ENCODE measurements at regions not wholly inside any gene's neighbourhood (a gene's known extent, or its start where the extent isn't known, plus 50 kb on each side); places are given as distances from the start of the nearest gene placed in this dataset.

GRCh38 chr6:48377115-48377514, 266.1 kb upstream of the PTCHD4 start:
- TF ChIP-seq TEAD4 (IDR thresholded peaks at IDR 0.05), result no peak
- TF ChIP-seq EP300 (IDR thresholded peaks at IDR 0.05; ENCODE audit: borderline replicate concordance), result no peak
- TF ChIP-seq CEBPB (IDR thresholded peaks at IDR 0.05), result no peak
- TF ChIP-seq FOXM1 (IDR thresholded peaks at IDR 0.05; ENCODE audit: borderline replicate concordance, low read depth), result no peak
- no peak for TF ChIP-seq ZBTB7A (IDR thresholded peaks at IDR 0.05; ENCODE audit: low read depth)
- TF ChIP-seq MAX (IDR thresholded peaks at IDR 0.05), result no peak

- TF ChIP-seq USF1 (IDR thresholded peaks at IDR 0.05) (no peak), TCF12 (IDR thresholded peaks at IDR 0.05; ENCODE audit: low read depth) (no peak)
These were observed 258.1 kb upstream of the PTCHD4 start for GRCh38 chr6:48369100-48369499.

- TF ChIP-seq EP300 (IDR thresholded peaks at IDR 0.05; ENCODE audit: borderline replicate concordance), result no peak
These were observed 214.7 kb upstream of the PTCHD4 start for GRCh38 chr6:48325701-48326100.

- no peak for TF ChIP-seq CREB1 (IDR thresholded peaks at IDR 0.05; ENCODE audit: low read depth)
- no peak for TF ChIP-seq TCF12 (IDR thresholded peaks at IDR 0.05; ENCODE audit: low read depth)
- TF ChIP-seq NFIC (IDR thresholded peaks at IDR 0.05), result no peak
- no peak for TF ChIP-seq MAX (IDR thresholded peaks at IDR 0.05)
- TF ChIP-seq EP300 (IDR thresholded peaks at IDR 0.05; ENCODE audit: borderline replicate concordance), result no peak
- no peak for TF ChIP-seq EGR1 (IDR thresholded peaks at IDR 0.05)
- no peak for TF ChIP-seq FOXM1 (IDR thresholded peaks at IDR 0.05; ENCODE audit: borderline replicate concordance, low read depth)
- no peak for TF ChIP-seq RAD21 (IDR thresholded peaks at IDR 0.05; ENCODE audit: low read depth)
- TF ChIP-seq TAF1 (IDR thresholded peaks at IDR 0.05; ENCODE audit: low read depth), result no peak
- TF ChIP-seq TEAD4 (IDR thresholded peaks at IDR 0.05), result no peak
- no peak for TF ChIP-seq CEBPB (IDR thresholded peaks at IDR 0.05)
- TF ChIP-seq ZBTB7A (IDR thresholded peaks at IDR 0.05; ENCODE audit: low read depth), result no peak
- TF ChIP-seq YY1 (IDR thresholded peaks at IDR 0.05; ENCODE audit: low read depth), result no peak
- no peak for TF ChIP-seq REST (IDR thresholded peaks at IDR 0.05; ENCODE audit: low read depth)
These were observed 207.7 kb upstream of the PTCHD4 start for GRCh38 chr6:48318670-48319069.

GRCh38 chr6:48315915-48316314, 204.9 kb upstream of the PTCHD4 start:
- TF ChIP-seq EP300 (IDR thresholded peaks at IDR 0.05; ENCODE audit: borderline replicate concordance), result no peak
- TF ChIP-seq MAX (IDR thresholded peaks at IDR 0.05), result no peak
- TF ChIP-seq ZBTB7A (IDR thresholded peaks at IDR 0.05; ENCODE audit: low read depth), result no peak
- TF ChIP-seq REST (IDR thresholded peaks at IDR 0.05; ENCODE audit: low read depth), result no peak
- no peak for TF ChIP-seq EGR1 (IDR thresholded peaks at IDR 0.05)
- TF ChIP-seq FOXM1 (IDR thresholded peaks at IDR 0.05; ENCODE audit: borderline replicate concordance, low read depth), result no peak
- no peak for TF ChIP-seq TCF12 (IDR thresholded peaks at IDR 0.05; ENCODE audit: low read depth)
- TF ChIP-seq USF1 (IDR thresholded peaks at IDR 0.05), result no peak
- TF ChIP-seq CREB1 (IDR thresholded peaks at IDR 0.05; ENCODE audit: low read depth), result no peak
- TF ChIP-seq CEBPB (IDR thresholded peaks at IDR 0.05), result no peak
- no peak for TF ChIP-seq YY1 (IDR thresholded peaks at IDR 0.05; ENCODE audit: low read depth)
- no peak for TF ChIP-seq TEAD4 (IDR thresholded peaks at IDR 0.05)
- TF ChIP-seq NFIC (IDR thresholded peaks at IDR 0.05), result no peak

GRCh38 chr6:48315051-48315719, 204.2 kb upstream of the PTCHD4 start:
- TF ChIP-seq REST (IDR thresholded peaks at IDR 0.05; ENCODE audit: low read depth) (no peak), CEBPB (IDR thresholded peaks at IDR 0.05) (no peak)

All from Ishikawa (cell line).